Ishikawa (cell line): ENCODE measurements at regions not wholly inside any gene's neighbourhood (a gene's known extent, or its start where the extent isn't known, plus 50 kb on each side); places are given as distances from the start of the nearest gene placed in this dataset.

Experiments used
- EP300 ChIP-seq: IDR thresholded peaks from 2 replicates; pipeline ENCODE4 v1.6.1; 2012; ENCODE audit warnings: borderline replicate concordance
- FOXM1 ChIP-seq: IDR thresholded peaks from 2 replicates; pipeline ENCODE4 v1.6.1; 2012; ENCODE audit warnings: low read depth, borderline replicate concordance
- MAX ChIP-seq: IDR thresholded peaks from 2 replicates; pipeline ENCODE4 v1.6.1; 2012
- NFIC ChIP-seq: IDR thresholded peaks from 2 replicates; pipeline ENCODE4 v1.6.1; 2012
- RAD21 ChIP-seq: IDR thresholded peaks from 2 replicates; pipeline ENCODE4 v1.6.1; 2012; ENCODE audit warnings: low read depth
- REST ChIP-seq: IDR thresholded peaks from 2 replicates; pipeline ENCODE4 v1.6.1; 2012; ENCODE audit warnings: low read depth, mild to moderate bottlenecking
- TCF12 ChIP-seq: IDR thresholded peaks from 2 replicates; pipeline ENCODE4 v1.6.1; 2012; ENCODE audit warnings: low read depth

- TF ChIP-seq EP300 (no peak), FOXM1 (no peak), TCF12 (no peak), MAX (no peak), RAD21 (no peak), REST (no peak), NFIC (no peak)
These were observed 80.0 kb upstream of the SNX2 start for GRCh38 chr5:122694884-122695283.
